GM10248 (cell line): ENCODE measurements at regions not wholly inside any gene's neighbourhood (a gene's known extent, or its start where the extent isn't known, plus 50 kb on each side); places are given as distances from the start of the nearest gene placed in this dataset.

Experiments
- CTCF ChIA-PET: fragments of 300-600 bp; sonication (Branson Sonifier 250); formaldehyde crosslinking; extraction: SDS; loops from one replicate; lab custom pipeline; 2021; ENCODE audit warnings: antibody characterized with exemption; lab: Yijun Ruan, JAX
- POLR2A ChIA-PET: fragments of 350-650 bp; sonication (Branson Sonifier 250); formaldehyde crosslinking; extraction: SDS; loops from one replicate; lab custom pipeline; 2020; ENCODE audit warnings: antibody characterized with exemption; lab: Yijun Ruan, JAX
- DNase-seq: peaks from one replicate; pipeline ENCODE4 v3.0.0; 2012; ENCODE audit errors: extremely low spot score
- CTCF ChIP-seq: IDR thresholded peaks from 2 replicates; pipeline ENCODE4 v1.5.1; 2012; ENCODE audit warnings: mild to moderate bottlenecking, low read depth; ENCODE audit errors: extremely low read depth, missing control alignments, control extremely low read depth

- TF ChIP-seq CTCF: no peak
- no peak for DNase-seq
- POLR2A ChIA-PET: no interaction called here
- CTCF ChIA-PET: no interaction called here
These were observed 85.3 kb upstream of the CFAP20DC start for GRCh38 chr3:59135096-59135495.

- no peak for DNase-seq
- CTCF ChIA-PET: no interaction called here
- TF ChIP-seq CTCF: no peak
- POLR2A ChIA-PET: no interaction called here
These were observed 83.5 kb upstream of the CFAP20DC start for GRCh38 chr3:59133311-59133710.

GRCh38 chr3:59131016-59131766 is 81.4 kb upstream of the CFAP20DC start:
- TF ChIP-seq CTCF: no peak
- ChIA-PET POLR2A (no interaction called here), CTCF (no interaction called here)
- no peak for DNase-seq

- DNase-seq: no peak
- POLR2A ChIA-PET: no interaction called here
- TF ChIP-seq CTCF: no peak
- CTCF ChIA-PET: no interaction called here
These were observed 78.9 kb upstream of the CFAP20DC start for GRCh38 chr3:59128685-59129084.

- CTCF ChIA-PET: interaction anchor here (0.9 kb wide), 1 partner anchor 12 kb away, joined by 4 read pairs; no protein-coding TSS in a partner anchor
- DNase-seq: no peak
These were observed 77.2 kb upstream of the CFAP20DC start for GRCh38 chr3:59127071-59127470.

GRCh38 chr3:59126446-59126845 is 76.6 kb upstream of the CFAP20DC start:
- ChIA-PET POLR2A (no interaction called here), CTCF (no interaction called here)
- no peak for DNase-seq
- TF ChIP-seq CTCF: no peak

More at GRCh38 chr3:59127071-59127470, 77.2 kb upstream of the CFAP20DC start:
- no peak for TF ChIP-seq CTCF
- POLR2A ChIA-PET: no interaction called here
